8988T (cell line): ENCODE measurements at regions not wholly inside any gene's neighbourhood (a gene's known extent, or its start where the extent isn't known, plus 50 kb on each side); places are given as distances from the start of the nearest gene placed in this dataset.
"Not testable (repeated sequence)": the region's sequence is repeated elsewhere in the genome, so short reads cannot be mapped to it uniquely, and the experiment has no call there.

Source experiments
- DNase-seq: peaks from one replicate; pipeline ENCODE4 v3.0.0; 2011

DNA sequence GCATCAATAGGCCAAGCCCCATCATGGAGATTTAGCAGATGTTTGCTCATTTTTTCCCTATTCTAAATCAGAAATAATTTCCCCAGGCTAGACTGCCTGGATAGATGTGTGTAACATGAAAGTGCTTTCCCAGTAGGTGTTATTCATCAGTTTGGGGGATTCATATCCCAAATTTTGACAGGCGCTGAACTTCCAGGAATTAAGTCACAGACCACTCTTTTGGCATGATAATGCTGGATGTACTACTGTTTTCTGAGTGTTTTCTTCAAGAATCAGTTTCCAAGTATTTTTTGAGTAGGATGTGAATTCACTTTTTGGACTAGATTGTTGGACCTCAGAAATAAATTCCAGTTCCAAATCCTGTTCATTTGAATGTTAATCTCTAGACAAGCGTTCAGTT, 637.4 kb downstream of the REEP3 start:
- no peak for DNase-seq

DNA sequence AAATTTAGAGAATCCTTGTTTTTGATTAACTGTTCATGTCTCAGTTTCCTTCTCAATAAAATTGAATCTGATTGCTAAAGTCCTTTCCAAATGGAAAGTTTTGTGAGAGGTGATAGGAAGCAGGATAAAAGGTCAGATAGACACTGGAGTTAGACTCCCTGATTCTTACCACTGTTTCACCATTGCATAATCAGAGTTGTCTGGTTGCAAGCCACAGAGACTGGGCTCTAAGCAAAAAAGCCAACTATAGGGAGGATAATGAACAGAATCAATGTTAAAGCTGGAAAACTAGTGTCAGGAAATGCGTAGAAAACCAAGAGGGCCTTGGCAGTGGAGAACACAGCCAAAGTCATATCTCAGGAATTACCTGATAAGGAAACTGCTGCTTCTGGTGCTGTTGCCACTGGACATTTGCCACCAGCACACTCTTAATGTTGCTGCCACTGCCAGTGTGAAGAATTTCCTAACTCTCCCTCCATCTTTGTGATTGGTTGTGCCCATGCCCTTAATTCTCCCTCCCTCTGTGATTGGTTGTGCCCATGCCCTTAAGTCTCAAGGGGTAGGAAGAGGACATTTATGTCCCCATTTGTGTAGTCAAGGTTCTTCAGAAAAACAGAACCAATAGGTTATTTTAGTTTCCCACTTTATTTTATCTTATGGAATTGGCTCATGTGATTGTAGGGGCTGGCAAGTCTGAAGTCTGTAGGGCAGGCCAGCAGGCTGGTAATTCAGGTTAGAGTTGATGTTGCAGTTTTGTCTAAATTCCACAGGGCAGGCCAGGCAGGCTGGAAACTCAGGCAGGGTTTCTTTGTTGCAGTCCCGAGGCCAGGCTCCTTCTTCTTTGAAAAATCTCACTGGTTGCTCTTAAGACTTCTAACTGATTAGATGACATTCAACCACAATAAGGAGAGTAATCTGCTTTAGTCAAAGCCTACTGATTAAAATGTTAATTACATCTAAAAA, 639.0 kb downstream of the REEP3 start:
- DNase-seq = no peak

DNA sequence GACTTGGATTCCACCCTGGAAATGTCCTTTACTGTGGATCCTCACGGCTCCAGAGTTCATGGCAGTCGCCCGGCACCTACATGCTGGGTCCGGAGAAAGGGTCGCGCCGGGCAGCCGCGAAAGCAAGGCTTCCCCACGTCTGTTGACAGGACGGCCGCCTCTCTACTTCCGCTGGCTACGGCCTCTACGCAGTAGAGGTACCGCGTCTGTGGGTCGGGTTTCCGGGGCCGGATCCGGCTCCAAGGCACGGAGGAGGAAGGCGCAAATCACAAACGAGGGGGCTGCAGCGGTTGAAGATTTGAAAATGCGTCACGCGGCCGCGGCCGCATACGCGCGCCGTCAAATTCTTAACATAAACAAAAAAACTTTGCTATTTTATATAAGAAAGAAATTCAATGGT, 649.6 kb downstream of the REEP3 start:
- DNase-seq = no peak

DNA sequence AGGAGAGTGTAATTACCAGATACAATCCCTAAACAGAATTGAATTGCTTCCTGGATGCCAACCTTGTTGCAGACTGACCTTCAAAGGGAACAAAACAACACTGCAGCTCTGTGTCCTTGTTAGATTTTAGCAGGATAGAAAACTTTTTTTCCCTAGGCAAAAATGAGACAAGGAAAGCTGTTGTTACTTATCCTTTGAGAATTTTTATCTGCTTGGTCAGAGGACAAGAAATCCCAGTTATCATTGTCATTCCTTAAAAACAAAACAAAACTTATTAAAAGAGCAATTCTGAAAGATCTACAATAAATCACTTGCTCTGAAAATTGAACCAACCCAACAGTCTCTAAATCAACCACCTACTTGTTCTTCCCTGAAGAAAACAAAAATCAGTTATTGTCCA, 652.6 kb downstream of the REEP3 start:
- DNase-seq = no peak

DNA sequence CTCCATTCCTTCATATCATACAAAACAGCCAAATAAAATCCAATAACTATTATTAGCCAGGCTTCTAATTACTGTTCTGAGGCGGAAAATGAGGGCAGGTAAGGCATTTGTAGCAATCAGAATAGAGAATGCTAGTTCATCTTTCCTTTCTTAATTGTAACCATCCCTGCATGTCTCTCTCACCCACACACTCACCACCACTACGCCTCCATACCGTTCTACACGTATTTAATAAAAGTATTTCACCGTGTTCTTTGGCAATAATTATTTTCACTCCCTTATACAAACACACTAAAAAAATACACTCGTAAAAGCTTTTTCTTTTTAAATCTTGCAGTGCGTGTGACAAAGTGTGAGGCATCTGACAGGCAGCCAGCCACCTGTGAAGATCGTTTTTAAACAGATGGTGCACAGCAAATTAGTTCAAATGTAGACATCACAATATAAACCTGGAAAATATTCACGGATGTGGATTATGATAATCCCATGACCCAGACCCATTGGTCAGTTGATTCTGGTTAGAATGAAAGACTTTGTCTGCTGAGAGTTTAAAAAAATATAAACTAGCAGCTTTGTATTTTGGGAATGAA, 653.6 kb downstream of the REEP3 start:
- DNase-seq = no peak

DNA sequence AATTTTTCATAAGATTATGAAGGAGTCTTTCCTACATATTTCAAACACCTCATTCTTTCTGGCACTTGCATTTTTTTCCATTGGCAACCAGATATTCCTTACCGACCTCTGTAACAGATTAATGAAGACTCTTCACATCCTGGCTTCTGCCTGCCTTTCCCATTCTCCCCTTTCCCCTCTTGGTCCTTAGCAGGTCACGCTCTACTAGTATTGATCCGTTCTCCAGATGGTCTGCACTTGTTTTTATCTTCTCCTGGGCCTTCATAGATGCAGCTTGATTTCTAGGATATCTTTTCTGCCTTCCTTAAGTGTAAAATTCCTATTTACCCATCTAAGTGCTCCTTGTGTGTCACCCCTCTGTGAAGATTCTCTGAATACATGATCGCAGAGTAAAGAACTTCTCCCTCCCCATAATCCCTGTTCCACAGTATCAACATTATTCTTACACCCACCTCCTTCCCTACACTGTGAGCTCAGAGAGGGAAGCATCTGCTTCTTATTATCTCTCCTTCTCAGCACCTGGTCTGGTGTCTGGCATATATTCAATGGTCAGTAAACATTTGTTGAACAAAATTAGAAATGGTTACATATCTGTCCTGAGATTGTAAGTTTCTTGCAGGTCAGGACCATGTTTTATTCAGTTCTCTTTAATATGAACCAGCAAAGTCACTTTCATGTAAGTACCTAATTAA, 654.2 kb downstream of the REEP3 start:
- DNase-seq = no peak

DNA sequence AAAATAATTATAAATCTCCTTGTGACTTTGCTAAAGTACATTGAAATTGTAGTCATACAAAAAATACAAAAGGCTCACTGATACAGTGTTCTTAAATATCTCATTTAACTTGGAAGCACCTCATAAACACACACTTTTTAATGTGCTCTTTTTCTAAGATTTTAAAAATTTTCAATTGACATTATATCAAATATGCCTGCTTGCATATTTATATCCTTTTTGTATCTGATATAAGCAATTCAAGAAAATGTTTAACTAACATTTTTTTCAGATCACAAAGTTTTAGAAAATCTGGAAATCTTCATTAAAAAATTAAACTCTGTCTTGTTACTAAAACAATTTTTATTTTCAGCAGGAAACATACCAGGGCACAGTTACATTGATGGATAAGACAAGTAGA, 661.5 kb downstream of the REEP3 start:
- no peak for DNase-seq

DNA sequence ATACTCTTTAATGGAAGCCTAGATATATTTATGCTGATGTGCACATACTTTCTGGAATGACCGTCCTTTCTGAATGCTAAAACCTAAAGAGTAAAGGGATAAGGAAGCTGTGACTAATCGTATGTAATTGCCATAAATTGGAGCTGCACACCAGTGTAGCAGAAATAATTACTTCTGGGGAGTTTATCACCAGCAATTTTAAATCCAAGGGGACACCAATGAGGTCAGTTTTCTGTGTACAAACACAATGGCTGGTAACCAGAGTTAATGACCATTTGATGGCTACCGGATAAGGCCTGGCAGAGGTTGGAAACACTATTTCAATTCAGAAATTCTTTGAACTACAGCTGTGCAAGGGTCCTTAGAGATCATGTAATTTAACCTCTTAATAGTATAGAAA, 670.1 kb downstream of the REEP3 start:
- no peak for DNase-seq

DNA sequence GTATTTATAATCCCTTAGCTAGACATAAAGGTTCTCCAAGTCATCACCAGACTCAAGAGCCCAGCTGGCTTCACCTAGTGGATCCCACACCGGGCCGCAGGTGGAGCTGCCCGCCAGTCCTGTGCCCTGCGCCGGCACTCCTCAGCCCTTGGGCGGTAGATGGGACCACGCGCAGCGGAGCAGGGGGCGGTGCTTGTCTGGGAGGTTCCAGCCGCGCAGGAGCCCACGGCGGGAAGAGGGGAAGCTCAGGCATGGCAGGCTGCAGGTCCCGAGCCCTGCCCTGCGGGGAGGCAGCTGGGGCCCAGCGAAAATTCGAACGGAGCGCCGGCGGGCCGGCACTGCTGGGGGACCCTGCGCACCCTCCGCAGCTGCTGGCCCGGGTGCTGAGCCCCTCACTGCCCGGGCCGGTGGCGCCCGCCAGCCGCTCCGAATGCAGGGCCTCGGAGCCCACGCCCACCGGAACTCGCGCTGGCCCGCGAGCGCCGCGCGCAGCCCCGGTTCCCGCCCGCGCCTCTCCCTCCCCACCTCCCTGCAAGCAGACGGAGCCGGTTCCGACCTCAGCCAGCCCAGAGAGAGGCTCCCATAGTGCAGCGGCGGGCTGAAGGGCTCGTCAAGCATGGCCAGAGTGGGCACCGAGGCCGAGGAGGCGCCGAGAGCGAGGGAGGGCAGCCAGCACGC, 675.6 kb downstream of the REEP3 start:
- no peak for DNase-seq

DNA sequence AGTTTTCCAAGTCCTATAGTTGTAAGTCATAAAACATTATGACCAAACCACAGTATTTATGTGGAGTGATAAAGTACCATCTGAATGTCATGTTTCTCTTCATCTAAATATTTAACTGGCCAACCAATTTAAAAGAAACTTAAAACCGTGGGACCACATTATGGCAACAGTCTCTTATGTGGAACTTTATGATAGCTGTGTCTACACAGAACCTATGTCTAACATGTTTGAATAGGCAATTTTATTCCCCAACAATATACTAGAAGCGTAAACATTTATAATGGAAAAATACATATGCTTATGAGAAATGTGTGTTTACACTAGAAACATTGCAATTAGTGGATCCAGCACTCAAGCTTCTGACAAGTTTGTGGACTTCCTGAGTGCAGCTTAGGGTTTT, 680.7 kb downstream of the REEP3 start:
- DNase-seq = no peak

DNA sequence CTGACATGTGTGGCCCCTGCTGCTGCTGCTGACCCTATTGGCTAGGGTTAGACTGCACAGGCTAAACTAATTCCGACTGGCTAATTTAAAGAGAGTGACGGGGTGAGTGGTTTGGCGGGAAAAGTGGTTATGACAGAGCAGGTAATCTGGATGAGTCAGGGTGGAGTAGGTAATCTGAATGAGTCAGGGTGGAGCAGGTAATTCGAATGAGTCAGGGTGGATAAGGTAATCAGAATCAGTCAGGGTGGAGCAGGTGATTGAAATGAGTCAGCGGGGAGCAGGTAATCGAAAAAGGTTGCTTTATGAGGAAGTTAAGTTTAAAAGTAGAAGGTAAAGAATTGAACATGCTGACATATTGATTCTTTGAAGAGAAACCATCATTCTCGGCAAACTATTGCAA, 683.3 kb downstream of the REEP3 start:
- not testable (repeated sequence) for DNase-seq

DNA sequence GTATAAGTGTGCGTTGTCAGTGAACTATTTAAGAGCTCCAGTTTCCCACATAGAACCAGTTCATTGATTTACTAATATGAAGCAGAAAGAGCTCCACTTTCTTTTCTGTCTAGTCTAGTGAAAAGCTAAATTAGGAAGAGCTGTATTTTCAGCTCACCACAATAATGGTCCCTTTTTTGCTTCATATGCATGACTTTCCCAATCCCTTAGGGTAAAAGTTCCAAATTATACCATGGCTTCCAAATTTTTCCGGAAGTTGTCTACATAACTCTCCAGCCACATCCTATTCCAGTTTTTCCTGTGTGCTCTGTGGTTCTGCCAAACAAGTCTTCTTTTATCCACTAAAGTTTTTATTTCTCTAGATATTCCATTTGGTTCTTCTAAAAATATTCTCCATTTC, 685.2 kb downstream of the REEP3 start:
- DNase-seq = no peak

DNA sequence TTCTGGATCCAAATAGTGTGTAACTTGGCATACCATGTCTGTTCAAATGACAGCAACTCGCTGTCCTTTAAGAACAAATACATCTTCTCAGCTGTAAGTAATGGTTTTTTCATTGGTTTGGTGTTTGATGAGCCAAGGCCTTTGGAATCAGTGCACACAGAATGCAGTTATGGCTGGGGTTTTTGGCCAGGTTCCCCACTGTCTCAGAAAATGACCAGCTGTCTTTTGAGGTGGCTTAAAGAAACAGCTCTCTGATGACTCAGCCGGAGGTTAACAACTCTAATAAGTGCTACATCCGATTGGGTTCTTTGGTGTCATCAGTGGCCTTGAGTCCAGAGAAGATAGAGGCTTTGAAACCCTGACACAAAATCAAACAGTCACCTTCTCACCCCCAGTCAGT, 688.4 kb downstream of the REEP3 start:
- DNase-seq = no peak

DNA sequence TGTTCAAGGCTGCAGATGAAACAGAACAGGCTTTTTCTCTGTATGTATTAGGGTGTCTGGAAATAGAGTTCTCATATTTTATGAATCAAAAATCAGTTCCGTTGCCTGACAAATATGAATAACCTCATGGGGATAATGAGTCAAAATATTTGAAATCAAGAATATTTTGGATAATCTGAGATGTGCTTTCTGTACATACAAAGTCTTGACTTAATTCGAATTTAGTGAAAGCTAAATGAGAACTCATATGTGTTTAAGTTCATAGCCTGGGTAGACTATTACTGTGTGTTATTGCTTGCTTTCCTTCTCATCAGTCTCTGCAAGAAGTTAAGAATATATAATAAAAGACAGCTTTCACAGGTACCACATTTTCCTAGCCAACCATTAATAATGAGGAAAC, 689.0 kb downstream of the REEP3 start:
- no peak for DNase-seq

DNA sequence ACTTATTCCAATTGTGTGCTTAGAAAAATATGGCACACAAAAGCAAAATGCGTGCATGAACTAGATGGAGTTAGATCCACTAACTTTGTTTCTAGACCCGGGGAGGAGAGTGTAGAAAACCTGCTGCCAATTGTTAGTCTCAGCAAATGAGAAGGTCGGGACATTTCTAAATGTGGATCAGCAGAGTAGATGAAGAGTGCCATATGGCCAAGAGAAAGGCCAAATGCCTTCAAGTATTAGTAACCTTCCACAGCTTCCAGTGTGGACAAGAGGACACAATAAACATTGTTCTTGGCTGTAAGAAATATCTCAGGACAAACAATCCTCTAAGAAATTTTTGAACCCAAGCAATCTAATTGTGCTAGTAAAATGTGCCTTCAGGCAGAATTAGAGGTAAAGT, 690.3 kb downstream of the REEP3 start:
- no peak for DNase-seq

DNA sequence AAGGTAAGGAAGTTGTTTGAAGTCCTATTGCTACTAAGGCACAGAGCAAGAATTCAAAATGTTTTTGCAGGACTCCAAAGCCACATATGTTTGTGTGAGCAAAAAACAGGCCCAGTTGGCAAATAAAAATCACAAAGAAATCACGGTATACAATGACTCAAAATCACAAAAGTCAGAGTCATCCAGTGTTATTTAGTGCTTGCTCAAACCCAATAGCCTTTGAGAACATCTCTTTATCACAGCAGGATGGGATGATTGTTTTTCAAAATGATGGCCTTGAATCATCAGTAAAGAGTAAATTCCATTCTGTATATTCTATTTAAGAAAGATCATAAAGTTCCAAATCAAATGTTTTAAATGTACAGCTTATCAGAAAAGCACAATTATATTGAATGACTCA, 693.9 kb downstream of the REEP3 start:
- no peak for DNase-seq

DNA sequence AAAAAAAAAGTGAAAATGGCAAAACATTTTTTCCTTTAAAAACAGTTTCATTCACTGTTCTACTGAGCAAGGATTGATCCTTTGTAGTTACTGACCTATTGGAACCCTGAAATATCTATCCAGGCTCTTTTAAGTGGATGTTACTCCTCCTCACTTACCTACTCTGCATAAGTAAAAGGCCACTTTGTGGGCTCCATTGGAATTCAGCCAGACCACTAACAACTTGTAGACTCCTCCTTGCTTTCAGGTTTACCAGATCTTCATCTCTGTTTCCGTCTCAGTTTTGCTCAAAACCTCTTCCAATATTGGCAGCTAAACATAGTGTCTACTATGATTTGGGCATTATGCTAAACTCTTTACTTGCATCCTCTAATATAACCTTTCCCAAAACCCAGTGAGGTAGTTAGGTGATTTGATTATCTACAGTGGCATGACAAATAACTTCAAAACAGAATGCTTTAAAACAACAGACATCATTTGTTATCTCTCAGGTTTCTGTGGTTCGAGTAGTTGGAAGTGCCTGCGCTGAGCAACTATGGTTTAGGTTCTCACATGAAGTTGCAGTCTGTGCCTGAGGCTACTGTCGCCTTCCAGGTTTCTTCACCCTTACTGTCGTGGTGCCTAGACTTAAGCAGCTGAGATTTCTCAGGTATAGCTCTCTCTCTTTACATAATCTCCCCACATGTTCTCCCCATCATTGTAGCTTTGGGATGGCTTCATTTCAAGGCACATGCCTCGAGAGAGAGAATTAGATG, 698.2 kb downstream of the REEP3 start:
- no peak for DNase-seq

DNA sequence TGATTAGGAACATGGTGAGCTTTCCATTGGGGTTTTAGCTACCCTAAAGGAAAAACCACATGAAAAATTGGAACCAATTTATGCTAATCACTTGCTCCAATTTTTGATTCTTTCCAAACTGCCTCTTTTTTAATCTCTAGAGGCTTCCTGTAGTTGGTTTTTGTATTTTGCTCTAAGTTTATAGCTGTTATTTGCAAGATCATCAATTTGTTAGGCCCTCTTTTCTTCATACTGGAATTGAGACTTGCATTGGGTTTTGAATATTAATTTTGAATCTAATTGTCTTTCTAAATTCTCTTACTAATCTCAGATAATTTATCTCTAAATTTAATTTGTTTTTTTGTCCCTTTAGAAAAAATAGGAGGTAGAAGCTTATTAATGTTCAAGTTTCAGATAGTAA, 713.3 kb downstream of the REEP3 start:
- no peak for DNase-seq

DNA sequence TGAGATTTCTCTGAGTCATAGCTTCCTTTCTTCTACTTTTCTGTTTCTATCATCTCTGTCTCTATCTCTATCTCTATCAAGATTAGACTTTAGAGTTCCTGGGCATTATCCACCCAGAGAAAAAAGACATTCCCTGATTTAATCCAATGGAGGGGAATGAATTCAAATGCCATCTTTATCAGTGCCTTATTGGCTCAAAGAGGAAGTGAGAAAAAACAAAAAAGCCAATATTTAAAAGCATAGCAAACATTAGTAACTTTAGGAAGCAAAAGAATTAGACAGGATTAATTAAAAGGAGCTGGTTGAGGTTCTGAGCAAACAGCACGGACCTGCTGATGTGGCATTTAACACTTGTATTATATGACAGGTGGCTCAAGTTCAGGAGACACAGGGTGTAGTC, 736.5 kb downstream of the REEP3 start:
- no peak for DNase-seq

DNA sequence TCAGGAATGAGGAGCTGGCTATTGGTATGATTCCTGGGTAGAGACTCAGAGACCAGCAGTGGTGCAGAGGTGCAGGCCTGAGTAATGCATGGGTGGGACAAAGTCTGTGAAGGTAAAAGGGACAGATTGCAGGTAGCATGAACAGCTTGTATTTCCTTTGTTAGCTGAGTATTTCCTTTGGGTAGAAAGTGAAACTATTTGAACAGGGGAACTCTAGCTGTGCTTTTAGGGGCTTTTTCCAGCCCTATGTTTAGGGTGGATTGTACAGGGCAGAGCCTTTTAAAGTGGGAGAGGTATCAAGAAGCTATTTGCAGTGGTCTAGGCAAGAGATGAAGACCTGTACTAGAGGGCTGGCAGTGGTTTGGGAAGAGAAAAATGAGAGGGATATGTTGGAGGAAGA, 739.9 kb downstream of the REEP3 start:
- no peak for DNase-seq

DNA sequence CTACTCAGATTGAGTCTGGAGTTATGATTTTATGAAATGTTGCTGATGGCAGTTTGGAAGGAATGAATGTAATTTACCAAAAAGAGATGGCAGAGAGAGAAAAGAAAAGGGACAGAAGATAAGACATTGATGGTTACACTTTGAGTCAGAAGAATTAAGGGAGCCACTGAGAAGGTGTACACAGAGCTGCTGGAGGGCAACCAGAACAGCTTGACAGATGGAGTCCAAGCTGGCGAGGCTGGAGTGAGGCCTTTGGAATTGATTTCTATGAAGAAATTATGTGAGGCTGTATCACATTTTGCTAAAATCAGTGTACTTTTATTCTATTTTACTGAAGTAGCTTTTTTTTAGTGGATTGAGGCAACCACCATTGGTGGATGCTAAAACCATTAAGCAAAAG, 740.5 kb downstream of the REEP3 start:
- no peak for DNase-seq

DNA sequence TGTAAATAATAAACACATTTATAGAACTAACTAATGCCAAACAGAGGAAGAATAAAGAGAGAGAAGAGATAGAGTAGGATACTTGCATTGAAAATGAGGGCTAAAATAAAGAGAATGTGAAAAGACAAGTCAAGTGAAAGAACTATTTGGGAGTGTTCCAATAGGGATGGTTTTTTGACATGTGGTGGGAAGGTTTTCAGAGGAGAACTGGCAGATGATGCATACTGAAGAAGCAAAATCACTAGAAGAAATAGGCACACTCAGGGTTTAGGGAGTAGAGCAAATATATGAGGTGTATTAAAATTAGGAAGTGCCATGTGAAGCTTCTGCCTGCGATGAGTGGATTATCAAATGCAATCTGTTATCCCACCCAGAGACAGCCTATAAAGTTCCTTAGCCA, 744.8 kb downstream of the REEP3 start:
- DNase-seq = no peak

DNA sequence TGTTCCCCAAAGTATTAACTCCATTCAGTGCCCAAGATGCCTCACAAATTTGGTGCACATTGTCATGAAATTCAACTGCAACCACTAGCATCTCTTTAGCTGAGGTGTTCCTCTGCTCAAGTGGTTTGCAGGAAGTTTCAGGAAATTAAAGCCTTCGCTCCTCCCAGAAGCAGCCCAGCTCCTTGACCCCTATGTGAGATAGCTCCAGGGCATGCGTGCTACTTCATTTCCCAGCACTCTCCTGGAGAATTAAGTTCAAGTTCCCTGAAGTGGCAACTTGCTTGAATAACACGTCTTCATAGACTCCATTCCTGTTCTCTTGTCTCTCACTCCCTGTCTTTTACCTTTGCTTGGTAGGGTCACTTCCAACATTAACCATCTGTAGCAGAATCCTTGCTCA, 750.3 kb downstream of the REEP3 start:
- no peak for DNase-seq
